ENCODE measurements at regions not wholly inside any gene's neighbourhood (a gene's known extent, or its start where the extent isn't known, plus 50 kb on each side); places are given as distances from the start of the nearest gene placed in this dataset.

DNA sequence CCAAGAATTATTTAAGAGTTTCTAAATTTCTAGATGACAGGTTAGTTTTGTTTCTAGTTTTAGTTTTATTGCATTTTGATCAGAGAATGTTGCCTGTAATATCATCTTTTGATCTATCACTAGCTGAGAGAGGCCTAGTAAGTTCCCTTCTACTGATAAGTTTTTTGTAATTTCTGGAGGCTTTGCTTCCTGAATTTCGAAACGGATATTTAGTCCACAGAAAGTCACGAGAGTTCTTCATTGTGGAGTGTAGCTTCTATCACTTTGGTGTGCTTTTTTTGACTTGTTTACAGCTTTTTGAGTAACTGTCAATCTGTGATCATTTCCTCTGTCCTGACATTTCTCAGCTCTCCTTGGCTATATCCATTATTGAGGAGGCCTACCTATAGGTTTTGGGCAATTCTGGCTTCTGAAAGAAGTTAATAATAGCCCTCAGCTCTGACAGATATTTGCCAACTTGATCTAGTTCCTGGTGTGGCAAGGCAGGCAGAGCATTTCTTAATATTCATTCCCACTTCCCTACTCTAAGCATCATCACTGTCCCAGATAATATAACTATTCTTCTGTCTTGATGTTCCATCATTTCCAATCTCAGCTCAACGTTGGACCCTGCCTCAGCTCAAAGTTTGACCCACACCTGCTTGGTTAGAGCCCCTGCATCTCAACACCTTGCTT lies 171.3 kb downstream of the BLID start:
- TF ChIP-seq CTCF (IDR thresholded peaks at IDR 0.05) (no peak), POLR2AphosphoS5 (IDR thresholded peaks at IDR 0.05) (no peak), EP300 (IDR thresholded peaks at IDR 0.05; ENCODE audit: low read depth) (no peak), POLR2A (IDR thresholded peaks at IDR 0.05) (no peak)

Data from transverse colon (tissue), 4 donors.